ENCODE measurements at regions not wholly inside any gene's neighbourhood (a gene's known extent, or its start where the extent isn't known, plus 50 kb on each side); places are given as distances from the start of the nearest gene placed in this dataset.

DNA sequence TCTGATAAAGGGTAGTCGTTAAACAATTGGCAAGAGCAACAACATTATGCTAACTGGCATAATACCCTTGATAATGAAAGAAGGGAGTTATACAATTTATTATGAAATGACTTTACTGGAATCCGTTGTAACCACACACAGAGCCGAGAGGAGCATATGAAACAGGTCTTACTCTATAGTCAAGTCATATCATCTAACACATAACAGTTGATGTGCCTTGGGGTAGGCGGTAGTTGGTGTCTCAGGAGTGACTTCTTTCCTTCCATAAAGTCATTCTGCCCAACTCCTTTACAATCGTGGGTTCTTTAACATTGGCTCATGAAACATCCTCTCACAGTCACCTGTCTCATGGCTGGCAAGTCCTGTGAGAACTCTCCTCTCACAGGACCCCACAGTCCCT lies 225.2 kb downstream of the LTN1 start:
- H3K4me1 ChIP-seq (ENCODE audit: insufficient read depth, low read length) = no peaks in the 10 kb centered on the region
- intact Hi-C loops (cut with micrococcal nuclease) = no loop called here
- no peak for DNase-seq
- no peaks in the 10 kb centered on the region for H3K36me3 ChIP-seq (ENCODE audit: insufficient read depth, low read length)
- H3K4me1 Mint-ChIP-seq = peaks cover 0 to 1% (median 0%) of the 10 kb centered on the region in 4 donors
- H3K9me3 ChIP-seq (ENCODE audit: control insufficient read depth in 1 of 2, low read length in 2 of 2) = no peaks in the 10 kb centered on the region
- ChIA-PET POLR2A (ENCODE audit: partially characterized antibody) (interaction anchor here (0.6 kb wide), 1 partner anchor 65 kb away, joined by 3 read pairs; no protein-coding TSS in a partner anchor), CTCF (ENCODE audit: partially characterized antibody) (no interaction called here)
- no peaks in the 10 kb centered on the region for H3K27me3 ChIP-seq (ENCODE audit: insufficient read depth, low read length)
- H3K9me3 Mint-ChIP-seq = peaks cover 0 to 16% (median 7%) of the 10 kb centered on the region in 8 donors
- H3K4me3 ChIP-seq (ENCODE audit: low read length in 2 of 2) = no peak overlapping the region
- no peaks in the 10 kb centered on the region for H3K27me3 Mint-ChIP-seq
- H3K36me3 Mint-ChIP-seq = peaks cover 11 to 41% of the 10 kb centered on the region in 2 donors
- no peak overlapping the region for H3K27ac ChIP-seq (ENCODE audit: low read depth, low read length)
- no peak overlapping the region for H3K4me3 Mint-ChIP-seq
- no peak overlapping the region for H3K27ac Mint-ChIP-seq

DNA sequence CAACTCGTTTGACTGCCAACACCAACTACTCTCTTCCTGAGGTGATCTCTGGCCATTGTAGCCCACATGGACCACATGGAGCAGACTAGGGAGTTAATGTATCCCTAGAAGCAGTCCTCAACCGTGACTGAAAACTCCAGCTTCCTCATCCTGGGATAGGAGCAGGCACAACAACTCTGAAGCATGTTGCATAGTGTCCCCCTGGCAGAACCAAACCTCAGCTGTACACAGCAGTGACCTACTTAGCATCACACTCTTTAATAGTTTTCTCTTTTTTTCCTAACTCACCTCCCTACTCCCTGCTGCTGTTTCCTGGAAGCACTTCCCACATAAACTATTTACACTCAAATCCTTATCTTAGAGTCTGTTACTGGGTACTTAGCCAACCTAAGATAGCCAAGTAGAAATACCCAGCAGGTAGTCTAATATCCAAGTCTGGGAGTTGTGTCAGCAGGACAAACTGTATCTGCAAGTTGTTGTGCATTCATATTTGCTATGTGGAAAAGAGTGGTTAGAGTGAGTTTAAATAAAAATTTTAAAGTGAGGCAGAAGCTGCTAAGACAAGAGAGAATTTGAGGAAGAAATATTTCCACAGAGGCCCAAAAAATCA lies 228.8 kb downstream of the LTN1 start:
- H3K9me3 ChIP-seq (ENCODE audit: control insufficient read depth in 1 of 2, low read length in 2 of 2) = no peaks in the 10 kb centered on the region
- POLR2A ChIA-PET (ENCODE audit: partially characterized antibody) = no interaction called here
- no peak overlapping the region for H3K27ac Mint-ChIP-seq

DNA sequence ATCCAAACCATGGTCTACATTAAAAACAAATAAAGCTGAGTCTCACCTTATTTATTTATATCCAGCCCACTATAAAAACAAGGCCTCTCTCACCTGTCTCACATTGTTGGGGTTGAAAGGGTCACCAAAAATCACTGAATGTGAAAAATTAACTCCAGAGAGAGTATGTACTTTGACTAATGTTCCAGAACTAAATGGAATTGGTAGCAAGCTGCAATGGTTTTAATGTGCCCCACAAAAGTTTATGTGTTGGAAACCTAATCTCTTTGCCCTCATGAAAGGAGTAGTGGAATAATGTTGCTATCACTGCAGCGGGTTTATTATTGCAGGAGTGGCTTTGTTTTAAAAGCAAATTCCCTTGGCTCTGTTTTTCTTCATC lies 230.3 kb downstream of the LTN1 start:
- intact Hi-C loops (cut with micrococcal nuclease) = no loop called here
- no peaks in the 10 kb centered on the region for H3K36me3 ChIP-seq (ENCODE audit: insufficient read depth, low read length)
- peaks cover 3 to 16% (median 7%) of the 10 kb centered on the region in 8 donors for H3K9me3 Mint-ChIP-seq
- no peak overlapping the region for H3K27ac Mint-ChIP-seq
- H3K27me3 ChIP-seq (ENCODE audit: insufficient read depth, low read length) = no peaks in the 10 kb centered on the region
- H3K27me3 Mint-ChIP-seq = no peaks in the 10 kb centered on the region
- no peak for DNase-seq
- H3K4me1 ChIP-seq (ENCODE audit: insufficient read depth, low read length) = no peaks in the 10 kb centered on the region
- H3K4me3 Mint-ChIP-seq = no peak overlapping the region
- H3K4me3 ChIP-seq (ENCODE audit: low read length in 2 of 2) = no peak overlapping the region
- no peaks in the 10 kb centered on the region for H3K9me3 ChIP-seq (ENCODE audit: control insufficient read depth in 1 of 2, low read length in 2 of 2)
- ChIA-PET POLR2A (ENCODE audit: partially characterized antibody) (no interaction called here), CTCF (ENCODE audit: partially characterized antibody) (interaction anchor here (2.7 kb wide), 1 partner anchor 17 kb away, joined by 19 read pairs; no protein-coding TSS in a partner anchor)
- peaks cover 10 to 27% of the 10 kb centered on the region in 2 donors for H3K36me3 Mint-ChIP-seq
- no peak overlapping the region for H3K27ac ChIP-seq (ENCODE audit: low read depth, low read length)
- no peaks in the 10 kb centered on the region for H3K4me1 Mint-ChIP-seq

More for the DNA sequence above, 228.8 kb downstream of the LTN1 start:
- peaks cover 3 to 16% (median 7%) of the 10 kb centered on the region in 8 donors for H3K9me3 Mint-ChIP-seq
- DNase-seq = no peak
- H3K4me1 Mint-ChIP-seq = no peaks in the 10 kb centered on the region
- Histone ChIP-seq H3K4me3 (ENCODE audit: low read length in 2 of 2) (no peak overlapping the region), H3K27ac (ENCODE audit: low read depth, low read length) (no peak overlapping the region), H3K36me3 (ENCODE audit: insufficient read depth, low read length) (no peaks in the 10 kb centered on the region), H3K4me1 (ENCODE audit: insufficient read depth, low read length) (no peaks in the 10 kb centered on the region), H3K27me3 (ENCODE audit: insufficient read depth, low read length) (no peaks in the 10 kb centered on the region)
- no peak overlapping the region for H3K4me3 Mint-ChIP-seq
- H3K36me3 Mint-ChIP-seq = peaks cover 11 to 39% of the 10 kb centered on the region in 2 donors
- no peaks in the 10 kb centered on the region for H3K27me3 Mint-ChIP-seq
- intact Hi-C loops (cut with micrococcal nuclease) = no loop called here
- CTCF ChIA-PET (ENCODE audit: partially characterized antibody) = interaction anchor here (2.7 kb wide), 1 partner anchor 18 kb away, joined by 19 read pairs; no protein-coding TSS in a partner anchor

DNA sequence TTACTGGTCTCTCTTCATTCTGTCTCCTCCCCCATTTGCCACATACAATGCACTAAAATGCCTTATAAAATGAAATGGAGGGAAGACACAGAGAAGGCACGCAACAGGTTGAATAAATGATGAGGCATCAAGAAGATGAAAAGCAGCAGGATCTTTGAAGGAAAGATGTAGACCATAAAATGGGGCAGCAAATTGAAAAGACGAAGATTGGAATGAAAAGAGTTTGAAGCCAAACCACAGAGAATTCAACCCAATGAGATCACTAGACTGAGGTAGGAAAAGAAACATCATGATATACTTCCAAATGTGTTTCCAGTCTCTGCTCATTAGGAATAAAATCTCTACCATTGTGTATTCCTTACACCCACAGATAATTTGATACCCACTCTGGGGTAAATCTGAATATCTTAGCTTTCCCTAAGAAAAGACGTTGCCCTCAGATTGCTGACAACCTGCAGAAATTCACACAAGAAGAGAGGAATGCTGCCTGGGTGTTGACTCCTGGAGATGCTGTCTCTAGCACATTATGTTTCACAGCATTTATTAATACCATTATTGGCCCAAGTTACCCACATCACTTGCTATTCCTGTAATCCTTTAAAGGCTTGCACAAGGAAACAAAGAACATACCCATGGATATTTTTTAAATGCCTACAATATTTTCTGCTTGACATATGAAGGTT lies 230.9 kb downstream of the LTN1 start:
- H3K4me1 ChIP-seq (ENCODE audit: insufficient read depth, low read length) = no peaks in the 10 kb centered on the region
- H3K9me3 Mint-ChIP-seq = peaks cover 3 to 10% (median 5%) of the 10 kb centered on the region in 8 donors
- H3K9me3 ChIP-seq (ENCODE audit: control insufficient read depth in 1 of 2, low read length in 2 of 2) = no peaks in the 10 kb centered on the region
- H3K27ac ChIP-seq (ENCODE audit: low read depth, low read length) = no peak overlapping the region
- H3K36me3 ChIP-seq (ENCODE audit: insufficient read depth, low read length) = no peaks in the 10 kb centered on the region
- ChIA-PET POLR2A (ENCODE audit: partially characterized antibody) (no interaction called here), CTCF (ENCODE audit: partially characterized antibody) (interaction anchor here (2.7 kb wide), 1 partner anchor 16 kb away, joined by 19 read pairs; no protein-coding TSS in a partner anchor)
- H3K27me3 ChIP-seq (ENCODE audit: insufficient read depth, low read length) = no peaks in the 10 kb centered on the region
- intact Hi-C loops (cut with micrococcal nuclease) = no loop called here
- H3K4me3 ChIP-seq (ENCODE audit: low read length in 2 of 2) = no peak overlapping the region
- peak overlapping the region in 1 of 7 donors; percentile 21 for H3K27ac Mint-ChIP-seq
- H3K36me3 Mint-ChIP-seq = peaks cover 6 to 22% of the 10 kb centered on the region in 2 donors
- H3K4me1 Mint-ChIP-seq = no peaks in the 10 kb centered on the region
- no peaks in the 10 kb centered on the region for H3K27me3 Mint-ChIP-seq
- H3K4me3 Mint-ChIP-seq = no peak overlapping the region
- no peak for DNase-seq

DNA sequence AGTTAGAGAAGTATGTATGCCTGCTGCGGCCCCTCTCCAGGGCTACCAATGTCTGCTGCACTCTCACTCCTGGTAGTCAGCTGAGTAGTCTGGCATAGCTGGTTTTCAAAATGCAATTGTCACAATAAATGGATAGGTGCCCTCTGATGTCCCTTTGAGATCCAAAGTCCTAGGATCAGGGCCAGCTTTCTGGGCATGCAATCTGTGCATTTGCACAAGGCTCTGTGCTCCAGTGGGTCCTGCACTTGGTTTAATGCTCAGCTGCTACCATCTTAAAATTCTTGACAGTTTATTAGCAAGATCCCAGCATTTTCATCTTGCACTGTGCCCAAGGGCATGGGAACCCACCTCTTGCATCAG lies 233.8 kb downstream of the LTN1 start:
- Mint-ChIP-seq H3K36me3 (peaks cover 0 to 9% of the 10 kb centered on the region in 2 donors), H3K4me1 (no peaks in the 10 kb centered on the region), H3K27ac (peak overlapping the region in 1 of 7 donors; percentile 43), H3K9me3 (peaks cover 0 to 4% (median 0%) of the 10 kb centered on the region in 8 donors), H3K4me3 (no peak overlapping the region), H3K27me3 (no peaks in the 10 kb centered on the region)
- POLR2A ChIA-PET (ENCODE audit: partially characterized antibody) = no interaction called here
- Histone ChIP-seq H3K27ac (ENCODE audit: low read depth, low read length) (no peak overlapping the region), H3K4me3 (ENCODE audit: low read length in 2 of 2) (no peak overlapping the region), H3K4me1 (ENCODE audit: insufficient read depth, low read length) (no peaks in the 10 kb centered on the region), H3K27me3 (ENCODE audit: insufficient read depth, low read length) (no peaks in the 10 kb centered on the region), H3K36me3 (ENCODE audit: insufficient read depth, low read length) (no peaks in the 10 kb centered on the region), H3K9me3 (ENCODE audit: control insufficient read depth in 1 of 2, low read length in 2 of 2) (no peaks in the 10 kb centered on the region)
- intact Hi-C loops (cut with micrococcal nuclease) = no loop called here
- no peak for DNase-seq
- CTCF ChIA-PET (ENCODE audit: partially characterized antibody) = interaction anchor here (0.8 to 2.0 kb wide), 3 partner anchors 10 to 21 kb away, joined by 3 to 8 read pairs (median 3); no protein-coding TSS in a partner anchor

DNA sequence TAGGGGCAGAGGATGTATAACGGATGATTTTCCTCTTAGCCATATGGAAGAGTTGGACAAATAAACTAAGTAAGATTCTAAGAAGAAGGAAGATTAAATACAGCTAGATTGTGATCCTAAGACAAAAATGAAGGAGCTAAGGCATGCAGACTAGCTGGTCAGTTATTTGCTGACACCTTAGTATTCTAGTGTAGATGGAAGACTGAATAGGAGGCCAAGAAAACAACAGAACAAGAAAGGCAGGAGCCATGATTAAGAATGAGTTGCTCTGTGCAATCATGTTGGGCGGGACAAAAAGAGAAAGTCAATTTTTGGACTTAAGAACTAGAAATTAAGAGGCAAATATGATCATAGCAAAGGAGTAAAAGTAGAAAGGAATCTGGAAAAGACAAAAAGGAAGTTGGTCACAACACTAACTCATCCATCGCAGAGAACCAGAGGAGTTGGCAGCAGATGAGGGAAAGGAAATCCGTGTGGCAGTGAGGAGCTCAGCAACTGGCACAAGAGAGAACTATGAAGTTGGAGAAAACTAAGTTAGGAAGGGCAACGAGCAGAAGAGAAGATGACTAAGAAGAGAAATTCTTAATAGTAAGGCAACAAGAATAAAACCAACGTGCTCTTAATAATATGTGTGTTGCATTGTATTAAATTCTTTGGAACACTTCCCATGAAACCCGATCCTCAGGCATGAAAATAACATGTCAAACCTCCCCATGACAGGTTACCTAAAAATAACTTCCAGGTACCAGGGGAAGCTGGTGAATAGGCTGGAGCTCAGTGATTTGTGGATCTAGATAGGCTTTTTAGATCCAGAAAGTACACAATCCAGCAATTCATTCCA lies 234.4 kb downstream of the LTN1 start:
- intact Hi-C loops (cut with micrococcal nuclease) = no loop called here
- H3K4me1 Mint-ChIP-seq = no peaks in the 10 kb centered on the region
- DNase-seq = no peak
- CTCF ChIA-PET (ENCODE audit: partially characterized antibody) = interaction anchor here (0.8 to 2.0 kb wide), 3 partner anchors 10 to 21 kb away, joined by 3 to 8 read pairs (median 3); no protein-coding TSS in a partner anchor
- H3K4me3 ChIP-seq (ENCODE audit: low read length in 2 of 2) = no peak overlapping the region
- no peaks in the 10 kb centered on the region for H3K4me1 ChIP-seq (ENCODE audit: insufficient read depth, low read length)
- POLR2A ChIA-PET (ENCODE audit: partially characterized antibody) = no interaction called here
- H3K27me3 ChIP-seq (ENCODE audit: insufficient read depth, low read length) = no peaks in the 10 kb centered on the region
- H3K9me3 Mint-ChIP-seq = peaks cover 0 to 4% (median 0%) of the 10 kb centered on the region in 8 donors
- H3K4me3 Mint-ChIP-seq = no peak overlapping the region
- H3K36me3 Mint-ChIP-seq = peaks cover 0 to 7% of the 10 kb centered on the region in 2 donors
- H3K9me3 ChIP-seq (ENCODE audit: control insufficient read depth in 1 of 2, low read length in 2 of 2) = no peaks in the 10 kb centered on the region
- H3K36me3 ChIP-seq (ENCODE audit: insufficient read depth, low read length) = no peaks in the 10 kb centered on the region
- no peaks in the 10 kb centered on the region for H3K27me3 Mint-ChIP-seq
- H3K27ac ChIP-seq (ENCODE audit: low read depth, low read length) = no peak overlapping the region
- no peak overlapping the region for H3K27ac Mint-ChIP-seq

DNA sequence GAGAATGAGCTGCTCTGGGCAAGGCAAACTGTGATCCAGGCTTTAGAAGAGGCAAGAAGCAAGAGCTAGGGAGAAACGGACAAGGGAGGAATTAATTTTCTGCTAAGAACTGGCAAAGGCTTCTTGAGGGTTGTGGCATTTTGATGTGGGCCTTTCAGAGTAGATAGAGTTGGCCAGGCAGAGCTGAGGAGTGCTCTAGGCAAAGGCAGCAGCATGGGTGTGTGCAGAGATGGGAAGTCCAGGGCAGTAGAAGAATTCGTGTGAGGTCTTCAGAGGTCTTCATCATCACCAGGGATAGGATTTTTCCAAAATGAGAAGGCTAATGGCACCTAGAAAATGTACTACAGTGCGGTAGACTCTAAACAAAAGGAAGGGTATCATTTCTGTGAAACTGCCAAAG lies 237.8 kb downstream of the LTN1 start:
- no peak overlapping the region for H3K27ac ChIP-seq (ENCODE audit: low read depth, low read length)
- Mint-ChIP-seq H3K4me1 (no peaks in the 10 kb centered on the region), H3K27me3 (no peaks in the 10 kb centered on the region), H3K36me3 (peaks cover 0 to 3% of the 10 kb centered on the region in 2 donors), H3K27ac (peak overlapping the region in 3 of 7 donors; percentile 10 to 81 (median 79)), H3K4me3 (peak overlapping the region in 1 of 8 donors; percentile 15), H3K9me3 (peaks cover 0 to 2% (median 0%) of the 10 kb centered on the region in 8 donors)
- CTCF ChIA-PET (ENCODE audit: partially characterized antibody) = interaction anchor here (3.8 kb wide), 1 partner anchor 10 kb away, joined by 39 read pairs; no protein-coding TSS in a partner anchor
- H3K36me3 ChIP-seq (ENCODE audit: insufficient read depth, low read length) = no peaks in the 10 kb centered on the region
- H3K27me3 ChIP-seq (ENCODE audit: insufficient read depth, low read length) = no peaks in the 10 kb centered on the region
- POLR2A ChIA-PET (ENCODE audit: partially characterized antibody) = no interaction called here
- H3K4me1 ChIP-seq (ENCODE audit: insufficient read depth, low read length) = no peaks in the 10 kb centered on the region
- H3K9me3 ChIP-seq (ENCODE audit: control insufficient read depth in 1 of 2, low read length in 2 of 2) = no peaks in the 10 kb centered on the region
- intact Hi-C loops (cut with micrococcal nuclease) = no loop called here
- no peak for DNase-seq
- H3K4me3 ChIP-seq (ENCODE audit: low read length in 2 of 2) = no peak overlapping the region

Measured in CD4-positive, alpha-beta memory T cell (primary cell).